ENCODE measurements at regions not wholly inside any gene's neighbourhood (a gene's known extent, or its start where the extent isn't known, plus 50 kb on each side); places are given as distances from the start of the nearest gene placed in this dataset.

GRCh38 chr5:97728920-97729319 lies 545.9 kb upstream of the RIOK2 start:
- no peak for TF ChIP-seq CTCF (IDR thresholded peaks at IDR 0.05)
- Histone ChIP-seq H4K20me1 (ENCODE audit: insufficient read depth, low read length) (no peaks in the 10 kb centered on the region), H3K27ac (ENCODE audit: low read depth in 1 of 2, low read length in 2 of 2) (no peak overlapping the region), H3K9ac (ENCODE audit: insufficient read depth, low read length, poor library complexity, severe bottlenecking) (no peak overlapping the region), H3K4me3 (replicated peaks in 1 of 3; ENCODE audit: low read depth in 2 of 3, low read length in 3 of 3) (no peak overlapping the region), H3K27me3 (ENCODE audit: control insufficient read depth in 2 of 2, insufficient read depth in 2 of 2, low read length in 2 of 2) (no peaks in the 10 kb centered on the region), H2AFZ (ENCODE audit: insufficient read depth, low read depth, low read length, poor library complexity, severe bottlenecking) (no peak overlapping the region), H3K4me2 (replicated peaks; ENCODE audit: extremely low read depth, low read length, poor library complexity, severe bottlenecking) (no peak overlapping the region), H3K79me2 (ENCODE audit: insufficient read depth, low read length) (no peaks in the 10 kb centered on the region), H3K36me3 (replicated peaks in 1 of 2; ENCODE audit: control insufficient read depth in 1 of 2, insufficient read depth in 2 of 2, low read length in 2 of 2) (no peaks in the 10 kb centered on the region), H3K4me1 (ENCODE audit: control insufficient read depth in 1 of 2, insufficient read depth in 2 of 2, low read length in 2 of 2) (no peaks in the 10 kb centered on the region), H3K9me3 (replicated peaks in 1 of 2; ENCODE audit: control insufficient read depth in 1 of 2, insufficient read depth in 1 of 2, low read length in 2 of 2) (peaks cover 0 to under 1% of the 10 kb centered on the region in 2 donors)
- intact Hi-C loops (cut with micrococcal nuclease) = no loop called here
- WGBS (ENCODE audit: insufficient coverage) = no CpG with 5 or more reads among the region's 7 CpGs
- H3K9me3 Mint-ChIP-seq = peaks cover 0 to 7% (median 0%) of the 10 kb centered on the region in 7 donors
- H3K27me3 Mint-ChIP-seq (ENCODE audit: low read depth in 3 of 3) = no peaks in the 10 kb centered on the region
- H3K27ac Mint-ChIP-seq = no peak overlapping the region
- no peak for DNase-seq
- H3K4me1 Mint-ChIP-seq = no peaks in the 10 kb centered on the region
- no peak overlapping the region for H3K4me3 Mint-ChIP-seq
- H3K36me3 Mint-ChIP-seq = no peaks in the 10 kb centered on the region

- Mint-ChIP-seq H3K9me3 (peaks cover 0 to 7% (median 0%) of the 10 kb centered on the region in 7 donors), H3K36me3 (no peaks in the 10 kb centered on the region), H3K4me1 (no peaks in the 10 kb centered on the region), H3K4me3 (no peak overlapping the region), H3K27ac (no peak overlapping the region), H3K27me3 (ENCODE audit: low read depth in 3 of 3) (no peaks in the 10 kb centered on the region)
- no peak overlapping the region for H3K4me2 ChIP-seq (replicated peaks; ENCODE audit: extremely low read depth, low read length, poor library complexity, severe bottlenecking)
- H3K79me2 ChIP-seq (ENCODE audit: insufficient read depth, low read length) = no peaks in the 10 kb centered on the region
- no peak overlapping the region for H3K9ac ChIP-seq (ENCODE audit: insufficient read depth, low read length, poor library complexity, severe bottlenecking)
- no peak for TF ChIP-seq CTCF (IDR thresholded peaks at IDR 0.05)
- intact Hi-C loops (cut with micrococcal nuclease) = no loop called here
- H3K4me1 ChIP-seq (ENCODE audit: control insufficient read depth in 1 of 2, insufficient read depth in 2 of 2, low read length in 2 of 2) = no peaks in the 10 kb centered on the region
- no peak overlapping the region for H3K4me3 ChIP-seq (replicated peaks in 1 of 3; ENCODE audit: low read depth in 2 of 3, low read length in 3 of 3)
- no peaks in the 10 kb centered on the region for H3K36me3 ChIP-seq (replicated peaks in 1 of 2; ENCODE audit: control insufficient read depth in 1 of 2, insufficient read depth in 2 of 2, low read length in 2 of 2)
- no peak overlapping the region for H2AFZ ChIP-seq (ENCODE audit: insufficient read depth, low read depth, low read length, poor library complexity, severe bottlenecking)
- no peak for DNase-seq
- H3K9me3 ChIP-seq (replicated peaks in 1 of 2; ENCODE audit: control insufficient read depth in 1 of 2, insufficient read depth in 1 of 2, low read length in 2 of 2) = no peaks in the 10 kb centered on the region
- H3K27ac ChIP-seq (ENCODE audit: low read depth in 1 of 2, low read length in 2 of 2) = no peak overlapping the region
- no peaks in the 10 kb centered on the region for H4K20me1 ChIP-seq (ENCODE audit: insufficient read depth, low read length)
- no peaks in the 10 kb centered on the region for H3K27me3 ChIP-seq (ENCODE audit: control insufficient read depth in 2 of 2, insufficient read depth in 2 of 2, low read length in 2 of 2)
These were observed 546.9 kb upstream of the RIOK2 start for GRCh38 chr5:97729938-97730337.
